Skeletal muscle cell (primary cell): ENCODE measurements at regions not wholly inside any gene's neighbourhood (a gene's known extent, or its start where the extent isn't known, plus 50 kb on each side); places are given as distances from the start of the nearest gene placed in this dataset.
A peak's percentile ranks its signal among the peaks of the same experiment; 100 is the strongest.

Experiments used
- DNase-seq: peaks from one replicate; pipeline ENCODE4 v3.0.0-alpha.2; 2010; ENCODE audit warnings: low read depth
- H3K4me3 ChIP-seq: 2 replicates; pipeline ENCODE4 v1.5.1; 2011; ENCODE audit warnings: low read depth, mild to moderate bottlenecking, control low read depth, low read length, moderate library complexity

GRCh38 chr13:70849222-70849621 is 741.0 kb upstream of the KLHL1 start:
- DNase-seq, result no peak

GRCh38 chr13:70844391-70845108 is 736.3 kb upstream of the KLHL1 start:
- no peak overlapping the region for H3K4me3 ChIP-seq
- no peak for DNase-seq

More at GRCh38 chr13:70849222-70849621, 741.0 kb upstream of the KLHL1 start:
- no peak overlapping the region for H3K4me3 ChIP-seq

GRCh38 chr13:70842062-70842644 is 733.9 kb upstream of the KLHL1 start:
- no peak for DNase-seq
- no peak overlapping the region for H3K4me3 ChIP-seq

GRCh38 chr13:70841240-70842061 is 733.2 kb upstream of the KLHL1 start:
- no peak for DNase-seq
- H3K4me3 ChIP-seq, result no peak overlapping the region

- H3K4me3 ChIP-seq, result no peak overlapping the region
- no peak for DNase-seq
These were observed 727.1 kb upstream of the KLHL1 start for GRCh38 chr13:70835371-70835770.

GRCh38 chr13:70829748-70830147 is 721.5 kb upstream of the KLHL1 start:
- no peak for DNase-seq
- H3K4me3 ChIP-seq, result no peak overlapping the region

GRCh38 chr13:70817576-70817975 is 709.3 kb upstream of the KLHL1 start:
- peak; percentile 14 for DNase-seq
- H3K4me3 ChIP-seq, result no peak overlapping the region

GRCh38 chr13:70816853-70817252 is 708.6 kb upstream of the KLHL1 start:
- no peak overlapping the region for H3K4me3 ChIP-seq
- DNase-seq, result no peak

GRCh38 chr13:70814684-70815083 is 706.4 kb upstream of the KLHL1 start:
- H3K4me3 ChIP-seq, result no peak overlapping the region
- DNase-seq, result no peak

- no peak overlapping the region for H3K4me3 ChIP-seq
- peak; percentile 73 for DNase-seq
These were observed 704.2 kb upstream of the KLHL1 start for GRCh38 chr13:70812481-70812880.

- no peak for DNase-seq
- no peak overlapping the region for H3K4me3 ChIP-seq
These were observed 701.3 kb upstream of the KLHL1 start for GRCh38 chr13:70809588-70809987.

- no peak for DNase-seq
- H3K4me3 ChIP-seq, result no peak overlapping the region
These were observed 690.1 kb upstream of the KLHL1 start for GRCh38 chr13:70798385-70798784.

GRCh38 chr13:70795484-70795883 is 687.2 kb upstream of the KLHL1 start:
- no peak for DNase-seq
- no peak overlapping the region for H3K4me3 ChIP-seq

- no peak for DNase-seq
These were observed 683.9 kb upstream of the KLHL1 start for GRCh38 chr13:70792121-70792520.

GRCh38 chr13:70789751-70790150 is 681.5 kb upstream of the KLHL1 start:
- DNase-seq, result no peak
- no peak overlapping the region for H3K4me3 ChIP-seq

More at GRCh38 chr13:70792121-70792520, 683.9 kb upstream of the KLHL1 start:
- H3K4me3 ChIP-seq, result no peak overlapping the region

- DNase-seq, result no peak
- H3K4me3 ChIP-seq, result no peak overlapping the region
These were observed 679.8 kb upstream of the KLHL1 start for GRCh38 chr13:70788074-70788473.

- DNase-seq, result no peak
- no peak overlapping the region for H3K4me3 ChIP-seq
These were observed 676.1 kb upstream of the KLHL1 start for GRCh38 chr13:70784207-70784989.

GRCh38 chr13:70769817-70770216 is 661.6 kb upstream of the KLHL1 start:
- DNase-seq, result no peak
- no peak overlapping the region for H3K4me3 ChIP-seq

GRCh38 chr13:70758932-70759331 is 650.7 kb upstream of the KLHL1 start:
- DNase-seq, result no peak
- no peak overlapping the region for H3K4me3 ChIP-seq

GRCh38 chr13:70756088-70756487 is 647.8 kb upstream of the KLHL1 start:
- no peak for DNase-seq
- no peak overlapping the region for H3K4me3 ChIP-seq
